ENCODE measurements at regions not wholly inside any gene's neighbourhood (a gene's known extent, or its start where the extent isn't known, plus 50 kb on each side); places are given as distances from the start of the nearest gene placed in this dataset.
A peak's percentile ranks its signal among the peaks of the same experiment; 100 is the strongest.

GRCh38 chr7:41188163-41189130, 514.4 kb downstream of the INHBA start:
- peak overlapping the region; percentile 89 for H3K27ac Mint-ChIP-seq (ENCODE audit: unreplicated experiment)

DNA sequence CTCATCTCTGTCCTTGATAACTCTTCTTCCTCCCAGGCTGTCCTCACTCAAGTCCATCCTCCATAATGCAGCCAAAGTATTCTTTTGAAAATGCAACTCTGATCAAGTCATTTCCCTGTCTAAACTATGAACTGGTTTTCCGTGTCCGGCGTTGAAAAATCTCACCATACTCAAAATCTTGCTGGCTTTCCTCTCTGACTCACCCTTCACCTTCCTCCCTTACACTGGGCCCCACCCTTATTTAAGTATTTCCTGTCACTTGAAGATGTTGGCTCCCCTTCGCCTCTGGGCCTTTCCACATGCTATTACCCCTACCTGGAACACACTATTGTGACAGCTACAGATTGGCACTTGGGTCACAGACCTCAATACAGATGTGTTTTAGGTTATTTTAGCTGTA, 515.6 kb downstream of the INHBA start:
- H3K4me3 Mint-ChIP-seq (ENCODE audit: unreplicated experiment), result no peak overlapping the region
- H3K27ac Mint-ChIP-seq (ENCODE audit: unreplicated experiment), result peak overlapping the region; percentile 89
- no peak for TF ChIP-seq CTCF (IDR thresholded peaks at IDR 0.05)

More at GRCh38 chr7:41188163-41189130, 514.4 kb downstream of the INHBA start:
- Mint-ChIP-seq H3K27me3 (ENCODE audit: unreplicated experiment) (no peaks in the 10 kb centered on the region), H3K9me3 (ENCODE audit: unreplicated experiment) (peaks cover 4% of the 10 kb centered on the region), H3K4me1 (ENCODE audit: unreplicated experiment) (peaks cover 46% of the 10 kb centered on the region), H3K36me3 (ENCODE audit: unreplicated experiment) (no peaks in the 10 kb centered on the region), H3K4me3 (ENCODE audit: unreplicated experiment) (peak overlapping the region; percentile 36)
- no peak for DNase-seq (ENCODE audit: extremely low spot score, unreplicated experiment)
- TF ChIP-seq CTCF (IDR thresholded peaks at IDR 0.05), result no peak

DNA sequence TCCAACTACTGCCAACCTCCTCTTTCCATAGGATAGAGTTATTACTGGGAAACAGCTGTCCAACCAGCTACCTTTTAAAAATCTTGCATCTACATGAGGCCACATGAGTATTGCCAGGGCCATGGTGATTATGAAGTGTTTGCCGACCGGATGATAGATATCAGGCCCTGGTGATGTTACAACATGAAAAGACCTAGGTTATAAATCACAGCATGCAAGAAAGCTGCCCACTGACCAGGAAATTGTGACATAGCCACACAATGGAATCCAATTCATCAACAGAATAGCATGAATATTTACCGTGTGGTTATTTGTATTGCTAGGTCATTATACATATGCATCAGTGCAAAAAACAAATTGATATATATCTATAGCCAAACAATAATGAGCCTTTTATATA, 517.0 kb downstream of the INHBA start:
- DNase-seq (ENCODE audit: extremely low spot score, unreplicated experiment), result no peak
- H3K4me3 Mint-ChIP-seq (ENCODE audit: unreplicated experiment), result no peak overlapping the region

More for the DNA sequence above, 515.6 kb downstream of the INHBA start:
- Mint-ChIP-seq H3K9me3 (ENCODE audit: unreplicated experiment) (peaks cover 4% of the 10 kb centered on the region), H3K4me1 (ENCODE audit: unreplicated experiment) (peaks cover 48% of the 10 kb centered on the region), H3K27me3 (ENCODE audit: unreplicated experiment) (no peaks in the 10 kb centered on the region), H3K36me3 (ENCODE audit: unreplicated experiment) (no peaks in the 10 kb centered on the region)
- no peak for DNase-seq (ENCODE audit: extremely low spot score, unreplicated experiment)

GRCh38 chr7:41183741-41184140, 519.1 kb downstream of the INHBA start:
- Mint-ChIP-seq H3K4me1 (ENCODE audit: unreplicated experiment) (peaks cover 25% of the 10 kb centered on the region), H3K4me3 (ENCODE audit: unreplicated experiment) (no peak overlapping the region), H3K36me3 (ENCODE audit: unreplicated experiment) (no peaks in the 10 kb centered on the region), H3K9me3 (ENCODE audit: unreplicated experiment) (peaks cover 4% of the 10 kb centered on the region), H3K27ac (ENCODE audit: unreplicated experiment) (no peak overlapping the region), H3K27me3 (ENCODE audit: unreplicated experiment) (no peaks in the 10 kb centered on the region)
- TF ChIP-seq CTCF (IDR thresholded peaks at IDR 0.05), result no peak
- DNase-seq (ENCODE audit: extremely low spot score, unreplicated experiment), result no peak

More for the DNA sequence above, 517.0 kb downstream of the INHBA start:
- Mint-ChIP-seq H3K9me3 (ENCODE audit: unreplicated experiment) (peaks cover 4% of the 10 kb centered on the region), H3K27me3 (ENCODE audit: unreplicated experiment) (no peaks in the 10 kb centered on the region), H3K4me1 (ENCODE audit: unreplicated experiment) (peaks cover 39% of the 10 kb centered on the region), H3K36me3 (ENCODE audit: unreplicated experiment) (no peaks in the 10 kb centered on the region), H3K27ac (ENCODE audit: unreplicated experiment) (no peak overlapping the region)
- no peak for TF ChIP-seq CTCF (IDR thresholded peaks at IDR 0.05)

GRCh38 chr7:41182782-41183181, 520.1 kb downstream of the INHBA start:
- no peak for TF ChIP-seq CTCF (IDR thresholded peaks at IDR 0.05)
- no peaks in the 10 kb centered on the region for H3K27me3 Mint-ChIP-seq (ENCODE audit: unreplicated experiment)
- peaks cover 18% of the 10 kb centered on the region for H3K4me1 Mint-ChIP-seq (ENCODE audit: unreplicated experiment)
- peaks cover 4% of the 10 kb centered on the region for H3K9me3 Mint-ChIP-seq (ENCODE audit: unreplicated experiment)
- no peak overlapping the region for H3K4me3 Mint-ChIP-seq (ENCODE audit: unreplicated experiment)
- DNase-seq (ENCODE audit: extremely low spot score, unreplicated experiment), result no peak
- no peaks in the 10 kb centered on the region for H3K36me3 Mint-ChIP-seq (ENCODE audit: unreplicated experiment)
- no peak overlapping the region for H3K27ac Mint-ChIP-seq (ENCODE audit: unreplicated experiment)

All from osteocyte (in vitro differentiated cells).